HG03439 (cell line): ENCODE measurements at regions not wholly inside any gene's neighbourhood (a gene's known extent, or its start where the extent isn't known, plus 50 kb on each side); places are given as distances from the start of the nearest gene placed in this dataset.

Experiments
- ATAC-seq: cut with Tn5 transposase; IDR thresholded peaks from one replicate; pipeline ENCODE4 v1.9.1; 2021; ENCODE audit warnings: mild to moderate bottlenecking, moderate library complexity; ENCODE audit not compliant: unreplicated experiment

GRCh38 chr12:115407723-115408122 is 723.7 kb upstream of the TBX3 start:
- ATAC-seq: no peak

DNA sequence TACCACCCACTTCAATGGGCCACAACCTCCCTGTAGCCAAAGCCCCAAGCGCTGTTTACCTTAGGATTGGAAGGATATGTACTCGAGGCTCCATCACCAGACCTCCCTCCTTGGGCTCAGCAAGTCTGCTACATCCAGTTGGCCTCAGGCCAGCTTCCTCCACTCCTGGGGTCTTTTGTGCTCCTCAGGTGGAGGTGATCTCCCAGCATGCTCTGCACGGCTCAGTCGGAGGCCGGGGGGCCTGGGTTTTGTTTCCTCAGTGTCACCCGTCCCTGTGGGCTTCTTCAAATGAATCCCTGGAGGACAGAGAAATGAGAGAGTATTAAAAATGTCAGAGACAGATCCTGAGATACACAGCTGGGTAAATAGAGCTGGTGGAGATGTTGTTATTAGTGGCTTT is 723.1 kb upstream of the TBX3 start:
- ATAC-seq: no peak

GRCh38 chr12:115405471-115405860 is 721.5 kb upstream of the TBX3 start:
- ATAC-seq: no peak

DNA sequence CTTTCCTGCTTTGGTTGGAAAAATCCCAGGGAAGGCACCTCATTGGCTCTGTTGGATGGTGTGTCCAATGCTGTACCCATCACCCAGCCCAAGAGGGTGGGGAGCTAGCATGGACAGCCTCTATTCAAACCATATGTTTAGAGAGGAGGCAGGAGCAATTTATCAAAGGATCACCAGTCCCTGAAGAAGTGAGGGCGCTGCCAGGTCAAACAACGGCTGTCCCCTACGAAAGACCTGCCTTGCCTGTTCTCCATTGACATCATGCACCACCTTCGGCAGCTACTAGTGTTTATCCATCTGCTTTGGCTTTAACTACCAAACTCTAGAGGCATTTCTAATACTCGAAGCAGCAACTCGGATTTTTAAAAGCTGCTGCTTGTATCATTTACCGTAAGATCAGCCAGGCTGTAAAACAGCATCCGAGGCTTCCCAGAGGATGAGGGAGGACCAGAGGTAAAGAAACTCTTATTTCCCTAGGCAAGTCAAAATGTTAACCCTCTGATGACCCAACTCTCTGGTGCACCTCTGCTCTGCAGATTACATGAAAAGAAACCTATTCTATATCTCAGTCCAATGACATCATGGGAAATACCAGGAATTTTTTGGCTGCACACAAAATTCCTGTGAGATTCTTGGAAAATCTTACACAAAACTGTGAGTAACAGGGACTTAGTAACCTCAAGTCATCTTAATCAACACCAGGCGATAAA is 720.9 kb upstream of the TBX3 start:
- no peak for ATAC-seq

GRCh38 chr12:115403689-115404088 is 719.7 kb upstream of the TBX3 start:
- ATAC-seq: no peak

DNA sequence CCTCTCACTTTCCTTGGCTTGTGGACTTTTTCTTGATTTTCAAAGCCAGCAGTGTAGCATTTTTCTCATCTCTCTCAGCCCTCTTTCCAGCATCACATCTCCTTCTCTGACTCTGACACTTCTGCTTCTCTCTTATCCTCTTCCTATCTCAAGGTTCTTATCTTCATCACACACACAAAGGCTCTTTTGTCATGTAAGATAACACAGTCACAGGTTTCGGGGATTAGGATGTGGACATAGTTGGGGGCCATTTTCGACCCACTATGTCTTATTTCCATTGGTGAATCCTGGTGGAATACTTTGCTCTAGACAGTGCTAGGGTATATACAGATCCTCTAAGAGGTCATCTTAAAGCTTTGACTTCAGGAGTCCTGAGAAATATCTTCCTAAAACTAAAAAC is 719.3 kb upstream of the TBX3 start:
- ATAC-seq: no peak

GRCh38 chr12:115402443-115403180 is 718.6 kb upstream of the TBX3 start:
- no peak for ATAC-seq

- ATAC-seq: no peak
Observed at GRCh38 chr12:115401761-115402160, 717.8 kb upstream of the TBX3 start.

GRCh38 chr12:115400011-115400410 is 716.0 kb upstream of the TBX3 start:
- no peak for ATAC-seq

GRCh38 chr12:115398311-115398781 is 714.4 kb upstream of the TBX3 start:
- ATAC-seq: no peak

- ATAC-seq: no peak
Observed at GRCh38 chr12:115396567-115396966, 712.6 kb upstream of the TBX3 start.

- no peak for ATAC-seq
Observed at GRCh38 chr12:115394496-115395220, 710.7 kb upstream of the TBX3 start.

DNA sequence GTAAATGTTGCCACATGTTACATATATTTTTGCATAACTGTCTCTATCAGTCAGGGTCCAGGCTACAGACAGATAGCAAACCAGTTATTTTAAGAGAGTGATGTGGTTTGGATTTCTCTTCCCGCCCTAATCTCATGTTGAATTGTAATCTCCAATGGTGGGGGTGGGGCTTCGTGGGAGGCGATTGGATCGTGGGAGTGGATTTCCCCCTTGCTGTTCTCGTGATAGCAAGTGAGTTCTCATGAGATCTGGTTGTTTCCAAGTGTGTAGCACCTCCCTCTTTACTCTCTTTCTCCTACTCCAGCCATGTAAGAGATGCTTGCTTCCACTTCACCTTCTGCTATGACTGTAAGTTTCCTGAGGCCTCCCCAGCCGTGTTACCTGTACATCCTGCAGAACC is 704.2 kb upstream of the TBX3 start:
- no peak for ATAC-seq

DNA sequence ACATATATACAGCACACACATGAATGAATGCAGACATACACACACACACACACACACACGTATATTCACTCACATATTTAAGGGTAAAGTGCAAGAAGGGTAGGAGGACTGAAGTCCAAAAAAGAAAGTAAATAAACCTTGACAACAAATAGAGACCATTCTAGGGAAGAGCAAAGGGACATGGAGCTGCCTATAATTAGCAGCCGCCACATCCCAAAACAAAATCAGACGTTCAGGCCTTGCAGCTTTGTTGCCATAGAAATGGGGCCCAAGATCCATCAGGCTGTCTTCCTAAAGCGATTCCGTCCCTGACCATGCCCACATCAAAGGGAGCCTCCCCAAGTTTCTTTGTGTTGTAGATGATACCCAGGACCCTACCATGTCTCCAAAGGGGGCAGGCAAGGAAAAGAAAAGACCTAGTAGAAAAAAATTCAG is 703.5 kb upstream of the TBX3 start:
- no peak for ATAC-seq

- no peak for ATAC-seq
Observed at GRCh38 chr12:115386946-115387345, 703.0 kb upstream of the TBX3 start.

- no peak for ATAC-seq
Observed at GRCh38 chr12:115385141-115385540, 701.2 kb upstream of the TBX3 start.

GRCh38 chr12:115384391-115384790 is 700.4 kb upstream of the TBX3 start:
- no peak for ATAC-seq

DNA sequence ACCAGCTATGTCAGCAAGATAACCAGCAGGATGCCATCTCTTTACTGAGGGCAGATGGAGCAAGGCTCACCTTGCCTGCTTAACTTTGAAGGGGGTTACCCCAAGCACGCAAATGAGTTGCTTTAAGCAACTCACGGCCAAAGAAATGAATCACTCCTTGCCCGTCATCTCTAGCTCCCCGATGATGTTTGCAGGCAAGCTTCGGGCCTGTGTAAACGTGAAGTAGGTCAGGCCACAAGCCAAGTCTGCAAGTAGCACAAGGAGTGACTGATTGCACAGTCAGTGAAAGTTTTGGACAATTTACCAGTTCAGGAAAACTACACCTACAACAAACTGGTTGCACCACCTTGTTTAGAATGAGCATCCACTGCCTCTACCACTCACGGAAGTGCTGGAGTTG is 699.7 kb upstream of the TBX3 start:
- no peak for ATAC-seq

DNA sequence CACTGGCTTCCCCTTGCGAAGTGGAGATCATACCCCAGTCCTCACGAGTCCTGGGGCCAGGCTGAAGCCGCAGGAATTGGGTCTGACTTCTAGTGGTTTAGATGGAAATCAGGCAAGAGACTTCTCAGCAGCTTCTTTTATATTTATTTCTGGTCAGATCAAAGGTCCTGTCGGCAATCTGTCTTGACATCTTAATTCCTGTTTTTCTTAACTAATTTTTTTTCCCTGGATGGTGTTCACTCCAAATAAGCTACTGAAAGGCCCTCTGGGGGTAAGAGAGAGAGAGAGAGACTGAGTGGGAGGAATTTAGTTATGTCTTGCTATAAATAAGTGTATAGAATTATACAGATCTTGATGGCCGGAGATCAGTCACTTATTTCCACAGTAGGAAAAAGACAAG is 698.7 kb upstream of the TBX3 start:
- ATAC-seq: no peak

DNA sequence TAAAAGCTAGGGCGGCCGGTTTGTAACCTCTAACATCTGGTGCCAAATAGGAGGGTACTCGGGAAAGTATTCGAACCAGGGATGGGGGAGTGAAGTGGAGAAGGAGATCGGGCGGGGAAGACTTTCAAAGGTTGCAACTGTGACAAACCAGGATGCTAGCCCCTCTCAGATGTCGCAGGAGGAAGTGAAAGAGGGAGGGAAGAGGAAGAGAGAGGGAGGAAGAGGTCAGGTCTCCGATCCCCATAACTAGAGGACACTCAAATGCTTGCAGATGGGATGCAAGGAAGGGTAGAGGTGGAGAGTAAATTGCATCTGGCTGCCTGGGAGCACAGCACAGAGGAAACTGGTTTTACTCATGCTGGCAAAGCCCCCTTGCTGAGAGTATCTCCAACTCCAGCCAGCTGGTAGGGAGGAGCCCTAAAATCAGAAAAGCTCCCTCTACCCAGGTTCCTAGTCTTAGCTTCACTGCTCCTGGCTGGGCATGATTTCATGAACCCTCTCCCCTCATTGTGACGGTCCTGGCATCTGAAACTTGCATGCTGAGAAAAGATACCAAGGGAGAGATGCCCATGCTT is 696.7 kb upstream of the TBX3 start:
- no peak for ATAC-seq

DNA sequence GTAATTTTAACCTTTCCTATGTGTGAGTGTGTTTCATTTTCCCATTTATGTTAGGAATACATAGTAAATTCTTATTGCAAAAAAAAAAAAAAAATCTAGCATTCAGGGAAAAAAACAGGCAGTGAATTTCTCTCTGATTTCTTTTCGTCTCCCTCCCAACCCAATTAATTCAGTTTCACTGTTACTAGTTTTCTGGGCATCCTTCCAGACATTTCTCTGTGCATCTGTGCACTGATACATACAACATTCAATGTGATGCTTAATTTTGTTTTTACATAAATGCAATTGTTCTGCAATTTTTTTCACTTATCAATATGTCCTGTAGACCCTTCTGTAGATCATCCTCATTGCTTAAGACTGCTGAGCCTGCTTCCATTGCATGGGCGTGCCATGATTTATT is 694.3 kb upstream of the TBX3 start:
- ATAC-seq: no peak
